GM18951 (cell line): ENCODE measurements at regions not wholly inside any gene's neighbourhood (a gene's known extent, or its start where the extent isn't known, plus 50 kb on each side); places are given as distances from the start of the nearest gene placed in this dataset.
A peak's percentile ranks its signal among the peaks of the same experiment; 100 is the strongest.

Experiments
- POLR2A ChIP-seq: IDR thresholded peaks from 4 replicates; pipeline ENCODE4 v1.6.1; 2011; ENCODE audit warnings: mild to moderate bottlenecking; ENCODE audit not compliant: insufficient read length, insufficient read depth; ENCODE audit errors: extremely low read depth
- in situ Hi-C: fragments of 300-500 bp; cut with MboI; formaldehyde crosslinking; loops from one replicate; pipeline ENCODE4 v1.12.0; 2022; ENCODE audit warnings: low sequenced_read_pairs, mixed read lengths, inconsistent platforms; ENCODE audit not compliant: unreplicated experiment

GRCh38 chr5:133825631-133826289, 142.7 kb downstream of the C5orf15 start:
- TF ChIP-seq POLR2A = no peak
- in situ Hi-C loops = loop anchor here (25.0 kb wide), 1 partner anchor 1138 kb away; no protein-coding TSS in a partner anchor

GRCh38 chr5:133824661-133825254, 143.7 kb downstream of the C5orf15 start:
- in situ Hi-C loops = loop anchor here (25.0 kb wide), 1 partner anchor 1137 kb away; no protein-coding TSS in a partner anchor
- TF ChIP-seq POLR2A = peak; percentile 50

GRCh38 chr5:133821889-133822288, 146.5 kb downstream of the C5orf15 start:
- TF ChIP-seq POLR2A = no peak
- in situ Hi-C loops = no loop called here

- TF ChIP-seq POLR2A = no peak
- in situ Hi-C loops = no loop called here
These were observed 147.1 kb downstream of the C5orf15 start for GRCh38 chr5:133821311-133821741.

- in situ Hi-C loops = no loop called here
- TF ChIP-seq POLR2A = no peak
These were observed 147.9 kb downstream of the C5orf15 start for GRCh38 chr5:133820507-133820906.

- TF ChIP-seq POLR2A = no peak
- in situ Hi-C loops = no loop called here
These were observed 148.4 kb downstream of the C5orf15 start for GRCh38 chr5:133819977-133820471.

GRCh38 chr5:133818869-133819600, 149.4 kb downstream of the C5orf15 start:
- in situ Hi-C loops = no loop called here
- TF ChIP-seq POLR2A = no peak

GRCh38 chr5:133818031-133818431, 150.4 kb downstream of the C5orf15 start:
- TF ChIP-seq POLR2A = no peak
- in situ Hi-C loops = no loop called here

GRCh38 chr5:133817456-133817855, 151.0 kb downstream of the C5orf15 start:
- no peak for TF ChIP-seq POLR2A
- in situ Hi-C loops = no loop called here

GRCh38 chr5:133816791-133817190, 151.6 kb downstream of the C5orf15 start:
- in situ Hi-C loops = no loop called here
- TF ChIP-seq POLR2A = no peak

- in situ Hi-C loops = no loop called here
- TF ChIP-seq POLR2A = no peak
These were observed 154.3 kb downstream of the C5orf15 start for GRCh38 chr5:133814152-133814551.

- in situ Hi-C loops = no loop called here
These were observed 157.3 kb downstream of the C5orf15 start for GRCh38 chr5:133811168-133811567.

GRCh38 chr5:133809801-133810200, 158.6 kb downstream of the C5orf15 start:
- in situ Hi-C loops = no loop called here

More at GRCh38 chr5:133811168-133811567, 157.3 kb downstream of the C5orf15 start:
- TF ChIP-seq POLR2A = no peak

More at GRCh38 chr5:133809801-133810200, 158.6 kb downstream of the C5orf15 start:
- TF ChIP-seq POLR2A = no peak
